HG03439 (cell line): ENCODE measurements at regions not wholly inside any gene's neighbourhood (a gene's known extent, or its start where the extent isn't known, plus 50 kb on each side); places are given as distances from the start of the nearest gene placed in this dataset.

Source experiments
- ATAC-seq: cut with Tn5 transposase; IDR thresholded peaks from one replicate; pipeline ENCODE4 v1.9.1; 2021; ENCODE audit warnings: mild to moderate bottlenecking, moderate library complexity; ENCODE audit not compliant: unreplicated experiment

DNA sequence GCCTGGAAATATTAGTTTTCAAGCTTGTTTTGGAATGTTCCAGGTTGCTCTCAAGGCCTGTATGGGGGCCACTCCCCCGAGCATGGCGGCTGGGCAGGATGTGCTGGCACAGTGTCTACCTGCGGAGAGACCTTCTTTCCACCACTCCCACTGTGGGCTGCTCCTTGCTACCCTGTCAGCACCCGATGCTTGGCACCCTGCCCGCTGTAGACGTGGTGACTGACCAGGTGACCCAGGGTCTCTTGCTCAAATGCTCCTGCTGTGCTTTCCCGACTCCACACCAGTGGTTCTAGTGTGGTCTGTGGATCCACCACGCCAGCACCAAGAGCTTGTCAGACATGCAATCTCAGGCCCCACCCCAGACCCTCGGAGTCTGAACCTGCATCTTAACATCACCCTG is 213.3 kb downstream of the SH3BP4 start:
- ATAC-seq, result no peak

GRCh38 chr2:235165631-235166030 is 213.8 kb downstream of the SH3BP4 start:
- no peak for ATAC-seq

DNA sequence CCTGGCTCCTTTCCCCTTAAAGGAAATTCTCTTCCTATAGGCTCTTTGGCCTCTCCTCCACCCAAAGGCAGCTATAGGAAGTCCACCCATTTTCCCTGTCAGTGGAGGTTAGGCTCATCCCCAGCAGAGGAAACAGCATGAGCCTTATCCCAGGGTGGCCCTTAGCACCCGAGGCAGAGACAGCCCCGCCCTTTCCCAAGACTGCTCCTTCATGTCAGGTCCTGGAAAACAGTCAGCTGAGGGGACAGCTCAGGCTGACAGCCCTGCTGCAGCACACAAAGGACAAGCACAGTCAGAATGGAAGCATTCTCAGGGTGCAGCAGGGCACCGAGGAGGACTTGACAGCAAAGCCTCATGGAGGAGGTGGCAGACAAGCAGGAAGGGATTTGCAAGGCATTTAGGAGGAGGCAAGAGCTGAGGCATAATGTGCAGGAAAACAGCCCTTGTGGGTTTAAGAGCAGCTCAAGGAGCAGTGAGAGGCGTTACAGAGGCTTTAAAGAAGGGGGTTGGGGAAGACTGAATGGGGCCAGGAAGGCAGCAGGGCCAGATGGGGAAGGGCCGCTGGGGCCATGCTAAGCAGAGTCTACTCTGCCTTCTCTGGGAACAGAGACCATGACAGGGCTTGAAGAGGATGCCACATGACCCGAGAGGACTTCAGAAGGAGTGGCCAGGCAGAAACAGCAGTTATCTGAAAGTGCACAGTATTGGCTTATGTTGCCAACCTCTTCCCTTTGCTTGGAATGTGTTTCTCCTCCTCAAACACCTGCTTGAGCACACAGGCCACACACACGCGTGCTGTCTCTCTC is 216.6 kb downstream of the SH3BP4 start:
- no peak for ATAC-seq

- ATAC-seq, result no peak
Observed at GRCh38 chr2:235170016-235170415, 218.2 kb downstream of the SH3BP4 start.

GRCh38 chr2:235170536-235171521 is 219.0 kb downstream of the SH3BP4 start:
- no peak for ATAC-seq

DNA sequence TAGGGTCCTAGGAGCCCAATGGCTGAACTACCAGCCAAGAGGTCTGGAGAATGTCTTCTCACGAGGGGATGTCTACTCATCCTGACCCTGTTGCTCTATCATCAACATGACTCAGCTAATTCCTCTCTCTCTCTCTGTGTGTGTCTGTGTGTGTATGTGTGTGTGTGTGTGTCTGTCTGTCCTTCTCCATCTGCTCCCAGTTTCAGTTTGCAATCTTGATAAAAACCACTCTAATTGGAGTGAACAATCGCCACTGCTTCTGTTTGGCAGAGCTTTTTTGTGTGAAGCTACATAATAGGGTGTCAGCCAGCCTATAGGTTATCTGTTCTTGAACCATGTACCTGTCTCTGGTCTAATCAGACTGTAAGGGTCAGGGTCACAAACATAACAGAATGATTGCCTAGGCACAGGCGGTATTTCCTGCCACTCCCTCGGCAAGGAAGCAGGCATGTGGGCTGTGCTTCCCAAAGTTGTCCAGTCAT is 219.8 kb downstream of the SH3BP4 start:
- ATAC-seq, result no peak

DNA sequence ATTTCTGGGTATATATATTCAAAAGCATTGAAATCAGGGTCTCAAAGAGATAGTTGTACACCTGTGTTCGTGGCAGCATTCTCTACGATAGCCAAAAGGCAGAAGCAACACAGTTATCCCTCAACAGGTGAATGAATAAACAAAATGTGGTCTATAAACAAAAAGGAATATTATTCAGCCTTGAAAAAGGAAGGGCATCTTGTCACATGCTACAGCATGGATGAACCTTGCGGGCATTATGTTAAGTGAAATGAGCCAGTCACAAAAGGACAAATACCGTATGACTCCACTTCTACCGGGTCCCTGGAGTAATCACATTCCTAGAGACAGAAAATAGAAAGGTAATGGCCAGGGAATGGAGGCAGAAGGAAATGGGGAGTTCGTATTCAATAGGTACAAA is 228.8 kb downstream of the SH3BP4 start:
- no peak for ATAC-seq

GRCh38 chr2:235183786-235184185 is 232.0 kb downstream of the SH3BP4 start:
- no peak for ATAC-seq

- ATAC-seq, result no peak
Observed at GRCh38 chr2:235187806-235188205, 236.0 kb downstream of the SH3BP4 start.

- ATAC-seq, result no peak
Observed at GRCh38 chr2:235191486-235191885, 239.7 kb downstream of the SH3BP4 start.

- no peak for ATAC-seq
Observed at GRCh38 chr2:235191978-235192377, 240.2 kb downstream of the SH3BP4 start.

DNA sequence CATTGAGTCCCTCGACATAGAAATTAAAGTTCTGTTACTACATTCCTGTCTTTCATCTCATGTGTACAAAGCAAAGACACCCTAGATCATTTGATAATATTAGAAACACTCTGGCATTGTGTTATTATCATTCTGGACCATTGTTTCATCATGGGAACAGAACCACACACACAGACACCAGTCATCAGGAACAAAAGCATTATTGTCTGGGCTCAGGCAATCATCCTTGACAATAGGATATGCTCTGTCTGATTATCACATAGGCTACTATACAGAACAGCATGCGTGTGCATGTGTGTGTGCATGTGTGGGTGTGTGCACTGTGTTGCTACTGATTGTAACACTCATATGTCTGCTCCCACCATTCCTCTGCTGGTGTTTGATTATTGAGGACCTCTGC is 242.5 kb downstream of the SH3BP4 start:
- ATAC-seq, result no peak

DNA sequence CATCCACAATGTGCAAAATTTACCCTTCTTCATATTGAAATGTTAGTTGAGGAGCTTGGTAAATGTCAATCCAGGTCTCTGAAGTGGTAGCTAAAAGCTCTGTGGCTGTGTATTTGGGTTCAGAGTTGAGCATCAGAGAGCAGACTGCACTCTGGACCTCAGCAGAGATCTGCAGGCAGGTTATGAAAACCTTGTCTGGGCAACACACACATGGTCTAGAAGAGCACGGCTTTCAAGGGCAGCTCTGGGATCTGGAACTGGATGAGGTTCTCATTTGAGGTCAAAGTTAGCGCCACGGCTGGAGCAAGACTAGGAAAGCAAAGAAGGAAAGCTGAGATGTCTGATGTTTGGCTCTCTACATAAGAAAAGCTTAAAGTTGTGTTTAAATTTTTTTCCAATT is 243.0 kb downstream of the SH3BP4 start:
- ATAC-seq, result no peak

DNA sequence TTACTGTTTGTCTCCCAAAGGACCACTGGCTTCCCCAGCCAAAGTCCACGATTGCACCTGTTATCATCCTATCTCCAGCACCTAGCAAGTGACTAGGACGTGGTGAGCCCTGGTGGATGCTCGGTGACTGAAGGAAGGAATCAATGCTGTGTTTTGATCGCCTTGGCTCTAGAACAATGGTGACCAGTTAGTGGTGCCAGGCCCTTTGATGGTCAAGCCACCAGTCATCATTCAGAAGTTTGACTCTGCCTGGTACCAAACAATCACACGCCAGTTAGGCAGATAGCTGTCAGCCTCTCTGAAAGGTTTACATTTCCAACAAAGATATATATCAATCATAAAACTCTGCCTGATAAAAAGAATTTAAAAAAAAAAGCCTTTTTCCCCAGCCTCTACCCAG is 244.1 kb downstream of the SH3BP4 start:
- no peak for ATAC-seq

GRCh38 chr2:235199128-235199527 is 247.3 kb downstream of the SH3BP4 start:
- no peak for ATAC-seq

GRCh38 chr2:235200216-235200615 is 248.4 kb downstream of the SH3BP4 start:
- no peak for ATAC-seq

- ATAC-seq, result no peak
Observed at GRCh38 chr2:235201756-235202155, 249.9 kb downstream of the SH3BP4 start.

- ATAC-seq, result no peak
Observed at GRCh38 chr2:235204948-235205347, 253.1 kb downstream of the SH3BP4 start.

DNA sequence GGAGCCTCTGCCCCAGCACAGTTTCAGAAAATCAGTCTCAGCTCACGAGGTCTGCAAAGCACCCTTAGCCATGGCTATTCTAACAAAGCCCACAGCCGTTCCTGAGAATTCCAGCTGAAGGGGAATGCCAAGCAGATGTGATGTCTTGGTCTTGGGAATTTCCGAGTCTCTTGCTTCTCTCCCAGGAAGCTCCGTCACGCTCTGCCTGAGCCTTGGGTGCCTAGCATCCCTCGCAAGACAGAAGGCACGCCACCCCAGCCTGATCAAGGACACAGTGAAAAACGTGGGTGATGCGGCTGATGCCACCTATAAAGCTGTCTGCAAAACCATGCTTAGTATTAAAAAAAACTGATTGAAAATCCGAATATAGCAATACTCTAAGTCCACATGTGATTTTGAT is 254.6 kb downstream of the SH3BP4 start:
- ATAC-seq, result no peak

GRCh38 chr2:235206980-235207579 is 255.3 kb downstream of the SH3BP4 start:
- ATAC-seq, result no peak

DNA sequence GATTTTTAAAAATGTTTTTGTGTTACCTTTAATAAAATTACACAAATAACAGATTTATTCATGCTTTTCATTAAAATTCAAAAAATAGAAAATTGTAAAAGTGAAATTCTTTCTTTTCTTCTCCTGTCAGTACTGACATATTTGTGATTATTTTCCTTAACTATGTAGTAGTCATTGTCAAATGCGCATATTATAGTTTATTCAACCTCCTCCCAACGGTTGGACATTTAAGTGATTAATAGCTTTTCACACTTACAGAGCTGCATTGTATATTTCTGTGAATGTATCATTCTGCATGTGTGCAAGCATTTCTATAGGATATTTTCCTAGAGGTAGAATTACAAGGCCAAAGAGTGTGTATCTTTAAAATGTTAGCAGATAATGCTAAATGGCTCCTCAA is 259.2 kb downstream of the SH3BP4 start:
- ATAC-seq, result no peak
